GM19239 (cell line): ENCODE measurements at regions not wholly inside any gene's neighbourhood (a gene's known extent, or its start where the extent isn't known, plus 50 kb on each side); places are given as distances from the start of the nearest gene placed in this dataset.

Source experiments
- DNase-seq: peaks from one replicate; pipeline ENCODE4 v3.0.0; 2011; ENCODE audit warnings: low spot score; ENCODE audit not compliant: insufficient read length
- FAIRE-seq: peaks from 2 replicates; lab custom pipeline; 2011; peaks lifted over from hg19 to GRCh38; lab: Jason Lieb, UNC

GRCh38 chr7:156236936-156237599 lies 403.5 kb upstream of the RNF32 start:
- no peak for DNase-seq
- no peak for FAIRE-seq

- FAIRE-seq, result no peak
Measured at GRCh38 chr7:156236181-156236889, 404.2 kb upstream of the RNF32 start.

GRCh38 chr7:156234666-156235494 lies 405.7 kb upstream of the RNF32 start:
- DNase-seq, result no peak
- no peak for FAIRE-seq

More at GRCh38 chr7:156236181-156236889, 404.2 kb upstream of the RNF32 start:
- no peak for DNase-seq

GRCh38 chr7:156234192-156234591 lies 406.4 kb upstream of the RNF32 start:
- no peak for FAIRE-seq
- no peak for DNase-seq

- DNase-seq, result no peak
- FAIRE-seq, result no peak
Measured at GRCh38 chr7:156232931-156233705, 407.5 kb upstream of the RNF32 start.

GRCh38 chr7:156230576-156230975 lies 410.0 kb upstream of the RNF32 start:
- no peak for FAIRE-seq
- DNase-seq, result no peak

GRCh38 chr7:156224833-156225225 lies 412.6 kb upstream of the SHH start:
- no peak for FAIRE-seq
- DNase-seq, result no peak

GRCh38 chr7:156223935-156224832 lies 411.9 kb upstream of the SHH start:
- DNase-seq (no peak), FAIRE-seq (no peak)

GRCh38 chr7:156222611-156223010 lies 410.3 kb upstream of the SHH start:
- DNase-seq, result no peak
- FAIRE-seq, result no peak

- FAIRE-seq (no peak), DNase-seq (no peak)
Measured at GRCh38 chr7:156222151-156222550, 409.9 kb upstream of the SHH start.

- FAIRE-seq, result no peak
- no peak for DNase-seq
Measured at GRCh38 chr7:156220701-156221100, 408.4 kb upstream of the SHH start.

GRCh38 chr7:156220078-156220605 lies 407.9 kb upstream of the SHH start:
- FAIRE-seq (no peak), DNase-seq (no peak)

GRCh38 chr7:156219307-156220077 lies 407.2 kb upstream of the SHH start:
- FAIRE-seq (no peak), DNase-seq (no peak)

GRCh38 chr7:156218544-156219306 lies 406.5 kb upstream of the SHH start:
- no peak for DNase-seq
- FAIRE-seq, result no peak

GRCh38 chr7:156217803-156218202 lies 405.5 kb upstream of the SHH start:
- FAIRE-seq, result no peak
- no peak for DNase-seq

GRCh38 chr7:156209087-156209486 lies 396.8 kb upstream of the SHH start:
- no peak for DNase-seq

GRCh38 chr7:156207306-156207705 lies 395.0 kb upstream of the SHH start:
- no peak for DNase-seq
- FAIRE-seq, result no peak

More at GRCh38 chr7:156209087-156209486, 396.8 kb upstream of the SHH start:
- no peak for FAIRE-seq

GRCh38 chr7:156206174-156206573 lies 393.9 kb upstream of the SHH start:
- DNase-seq (no peak), FAIRE-seq (no peak)
